GM21529 (cell line): ENCODE measurements at regions not wholly inside any gene's neighbourhood (a gene's known extent, or its start where the extent isn't known, plus 50 kb on each side); places are given as distances from the start of the nearest gene placed in this dataset.

Experiments
- ATAC-seq: cut with Tn5 transposase; IDR thresholded peaks from one replicate; pipeline ENCODE4 v1.9.1; 2021; ENCODE audit not compliant: unreplicated experiment

DNA sequence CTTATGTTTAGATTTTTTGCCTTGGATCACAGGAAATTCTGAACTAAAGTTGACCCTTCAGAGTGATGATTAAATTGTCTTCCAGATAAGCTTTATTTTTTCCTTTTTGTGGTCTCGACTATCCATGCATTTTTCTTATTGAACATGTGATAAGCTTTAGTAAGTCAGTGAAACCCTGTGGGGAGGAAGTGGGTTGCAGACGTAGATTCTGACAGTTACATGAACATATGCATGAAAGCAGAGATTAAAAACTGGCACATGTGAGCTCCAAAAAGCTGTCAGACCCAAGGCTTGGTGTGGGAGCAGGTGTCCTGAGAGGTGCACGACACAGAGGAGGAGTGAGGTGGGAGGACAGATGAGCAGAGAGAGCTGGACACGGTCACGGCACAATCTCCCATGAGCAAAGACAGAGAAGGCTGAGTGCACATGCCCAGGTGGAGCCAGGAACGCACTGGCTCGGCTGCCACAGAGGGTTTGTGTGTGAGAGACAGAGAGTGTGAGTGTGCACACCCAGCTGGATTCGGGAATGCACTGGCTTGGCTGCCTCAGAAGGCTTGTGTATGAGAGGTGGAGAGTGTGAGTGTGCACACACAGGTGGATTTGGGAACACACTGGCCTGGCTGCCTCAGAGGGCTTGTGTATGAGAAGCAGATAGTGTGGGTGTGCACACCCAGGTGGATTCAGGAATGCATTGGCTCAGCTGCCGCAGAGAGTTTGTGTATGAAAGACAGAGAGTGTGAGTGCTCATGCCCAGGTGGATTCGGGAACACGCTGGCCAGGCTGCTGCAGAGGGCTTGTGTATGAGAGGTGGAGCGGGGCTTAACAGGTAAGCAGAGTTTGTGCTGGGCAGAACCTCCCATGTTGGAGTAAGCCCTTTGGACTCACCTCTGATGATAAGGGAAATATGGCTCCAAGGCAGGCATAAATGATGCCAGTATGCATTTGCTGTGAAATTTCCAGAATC, 849.1 kb upstream of the SALL3 start:
- no peak for ATAC-seq

DNA sequence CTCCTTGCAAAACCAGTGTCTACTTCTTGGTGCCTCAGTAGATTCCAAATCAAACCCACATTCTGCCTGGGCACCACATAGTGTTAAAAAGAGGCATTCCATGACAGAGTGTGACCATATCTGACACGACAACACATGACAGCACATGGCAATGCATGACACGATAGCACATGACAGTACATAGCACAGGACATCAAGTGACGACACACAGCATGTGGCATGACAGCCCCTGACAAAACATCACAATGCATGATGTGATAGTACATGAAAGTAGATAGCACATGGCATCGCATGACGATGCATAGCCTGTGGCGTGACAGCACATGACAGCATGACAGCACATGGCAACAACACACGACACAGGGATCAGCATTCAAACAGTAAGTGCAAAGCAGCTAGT, 845.9 kb upstream of the SALL3 start:
- ATAC-seq, result no peak

DNA sequence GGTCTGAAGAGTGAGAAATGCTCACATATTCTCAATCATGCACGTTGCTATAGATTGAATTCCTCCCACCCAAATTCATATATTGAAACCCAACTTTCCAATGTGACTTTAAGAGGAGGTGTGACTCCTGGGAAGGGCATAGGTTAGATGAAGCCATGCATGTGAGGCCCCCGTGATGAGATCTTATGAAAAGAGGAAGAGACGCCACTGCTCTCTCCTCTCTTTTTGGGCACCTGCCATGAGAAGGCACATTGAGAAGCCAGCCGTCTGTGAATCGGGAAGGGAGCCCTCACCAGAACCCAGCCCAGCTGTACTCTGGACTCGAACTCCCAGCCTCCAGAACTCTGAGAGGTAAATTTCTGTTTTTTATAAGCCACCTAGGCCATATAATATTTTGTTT, 842.6 kb upstream of the SALL3 start:
- no peak for ATAC-seq

DNA sequence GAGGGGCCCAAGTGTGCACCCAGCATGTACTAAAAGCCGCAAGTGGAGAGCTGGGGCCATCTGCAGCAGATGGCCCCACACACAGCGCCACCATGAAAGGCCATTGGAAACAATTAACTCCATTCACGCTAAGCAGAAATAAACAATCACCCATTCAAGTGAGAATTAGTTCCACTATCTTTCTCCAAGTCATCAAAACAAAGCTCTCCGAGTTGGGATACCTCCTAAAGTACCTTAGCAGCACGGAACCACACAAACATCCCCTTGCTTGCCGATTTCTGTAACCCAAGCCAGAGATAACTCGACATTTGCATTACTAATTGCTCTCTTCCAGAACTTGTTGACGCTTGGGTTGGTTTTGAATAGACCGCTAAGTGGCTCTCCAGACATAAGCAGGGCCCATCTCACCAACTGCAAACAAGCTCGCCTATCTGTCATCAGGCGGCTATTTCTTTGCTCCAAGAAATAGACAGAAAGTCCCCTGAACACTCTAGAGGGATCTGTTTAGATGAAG, 840.6 kb upstream of the SALL3 start:
- no peak for ATAC-seq

DNA sequence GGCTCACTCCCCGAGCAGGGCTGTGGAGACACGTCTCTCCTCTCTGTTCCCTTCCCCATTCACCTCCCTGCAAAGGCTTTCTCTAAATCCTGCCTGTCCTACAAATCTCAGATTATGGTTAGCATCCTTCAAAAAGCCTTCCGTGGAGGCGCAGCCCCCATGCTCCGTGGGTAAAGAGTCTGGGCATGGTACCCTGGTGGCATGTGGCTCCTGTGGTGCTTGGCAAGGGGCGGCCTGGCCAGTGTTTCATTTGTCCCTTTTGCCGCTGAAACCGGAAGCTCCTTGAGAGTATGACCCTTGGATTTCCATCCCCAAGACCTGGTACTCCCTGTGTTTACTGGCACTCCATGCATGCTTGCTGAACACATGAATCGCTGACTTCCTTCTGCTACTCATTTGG, 839.3 kb upstream of the SALL3 start:
- ATAC-seq, result no peak

DNA sequence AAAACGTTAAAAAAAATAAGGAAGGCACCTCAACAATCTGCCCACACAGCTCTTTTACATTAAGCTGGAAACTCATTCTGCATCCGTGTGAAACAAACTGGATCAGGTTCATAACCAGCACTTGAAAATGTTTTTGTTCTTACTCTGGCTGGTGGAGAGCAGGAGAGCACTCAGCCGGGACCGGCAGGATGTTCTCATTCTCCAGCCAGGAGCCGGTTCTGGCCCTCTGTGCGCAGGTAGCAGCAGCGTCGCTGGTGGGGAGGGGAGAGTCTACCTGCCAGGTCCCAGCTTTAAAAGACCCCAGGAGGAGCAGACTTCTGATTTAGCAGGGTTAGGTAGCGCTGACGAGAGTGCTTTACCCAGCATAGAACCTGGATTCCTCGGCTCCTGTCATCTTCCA, 834.9 kb upstream of the SALL3 start:
- no peak for ATAC-seq

DNA sequence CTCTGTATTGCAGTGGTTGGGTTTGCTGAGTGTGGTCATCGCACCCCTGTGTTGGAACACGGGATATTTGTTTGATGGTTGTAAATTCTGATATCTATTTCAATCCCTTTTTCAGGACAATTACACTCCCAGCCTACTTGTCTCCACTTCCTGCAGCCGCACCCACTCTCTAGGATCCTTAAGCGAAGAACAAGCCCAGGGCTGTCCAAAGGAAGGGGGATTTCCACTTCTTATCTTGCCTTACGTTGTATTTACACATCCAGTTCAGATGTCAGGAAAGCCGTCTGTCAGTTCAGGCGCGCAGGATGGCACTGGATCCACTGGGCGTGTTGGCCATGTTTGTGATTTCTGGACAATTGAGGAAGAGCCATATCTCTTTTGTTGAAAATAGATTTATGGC, 834.5 kb upstream of the SALL3 start:
- no peak for ATAC-seq

DNA sequence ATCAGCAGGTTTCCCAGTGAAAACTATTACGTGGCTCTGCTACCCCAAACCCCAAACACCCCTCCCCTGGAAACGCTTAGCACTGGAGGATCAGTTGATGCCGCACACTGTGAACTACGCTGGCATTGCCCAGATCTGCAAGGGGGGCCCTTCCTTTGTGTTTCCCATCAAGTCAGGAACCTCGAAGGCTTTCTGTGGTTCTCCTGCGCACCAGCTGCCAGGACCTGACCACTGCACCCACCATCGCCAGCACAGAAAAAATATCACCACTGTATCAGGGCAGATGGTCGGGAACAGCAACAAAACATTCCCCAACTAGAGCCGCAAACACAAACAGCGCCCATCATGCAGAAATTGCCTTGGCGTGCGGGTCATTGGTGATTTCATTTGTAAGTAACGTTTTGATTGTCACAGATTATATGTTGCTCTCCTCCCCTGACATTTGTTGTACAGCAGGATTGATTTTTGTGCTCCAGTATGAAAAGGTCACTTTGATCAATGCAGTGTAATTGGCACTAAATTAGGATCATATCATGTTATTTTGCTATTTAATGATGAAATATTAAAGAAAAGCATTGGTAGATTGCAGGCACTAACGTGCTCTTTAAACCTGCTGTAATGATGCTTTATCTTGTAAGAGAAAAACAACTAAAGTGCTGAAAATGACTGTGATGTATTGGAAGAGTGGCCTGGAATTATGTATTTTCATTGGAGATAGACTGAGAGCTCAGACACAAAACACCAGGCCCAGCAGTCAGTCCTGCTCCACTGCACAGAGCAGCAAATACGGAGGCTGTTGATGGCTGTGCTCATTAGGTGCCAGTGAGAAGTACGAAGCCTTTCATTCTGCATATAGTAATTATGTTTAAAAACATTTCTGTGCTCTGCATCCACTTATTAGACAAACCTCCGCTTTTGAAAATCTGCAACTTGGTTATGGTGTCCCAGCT, 833.2 kb upstream of the SALL3 start:
- no peak for ATAC-seq

DNA sequence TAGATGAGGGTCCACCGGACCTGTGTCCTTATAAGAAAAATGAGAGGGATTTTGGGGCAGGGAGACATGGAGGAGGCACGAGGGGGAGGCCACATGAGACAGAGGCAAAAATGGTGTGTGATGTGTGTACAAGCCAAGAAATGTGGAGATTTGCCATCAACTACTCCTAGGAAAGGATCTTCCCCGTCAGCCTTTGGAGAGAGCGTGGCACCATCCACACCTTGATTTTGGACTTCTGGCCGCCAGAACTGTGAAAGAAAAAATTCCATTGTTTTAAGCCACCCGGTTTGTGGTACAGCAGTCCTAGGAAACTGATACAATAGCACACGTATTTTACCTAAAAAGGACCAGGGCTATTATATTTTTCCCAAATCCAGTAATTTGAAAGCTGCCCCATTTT, 829.0 kb upstream of the SALL3 start:
- ATAC-seq, result no peak

DNA sequence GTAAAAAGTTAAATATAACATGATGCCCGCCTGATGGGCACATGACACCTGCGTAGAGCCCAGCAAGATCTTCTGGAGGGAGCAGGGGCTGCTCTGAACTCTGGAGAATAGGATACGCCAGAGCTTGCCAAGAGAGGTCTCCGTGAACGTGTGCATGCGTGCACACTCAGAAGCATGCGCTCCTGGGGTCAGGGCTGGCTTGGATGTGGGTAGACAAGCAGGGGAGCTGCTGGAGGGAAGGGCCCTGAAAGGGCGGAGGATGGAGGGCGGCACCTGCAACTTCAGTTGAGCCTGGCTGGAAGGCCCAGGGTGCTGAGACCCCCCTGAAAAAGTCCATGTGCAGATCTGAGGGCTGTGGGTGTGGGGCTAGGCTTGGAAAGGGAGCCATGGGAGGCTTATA, 828.4 kb upstream of the SALL3 start:
- no peak for ATAC-seq

DNA sequence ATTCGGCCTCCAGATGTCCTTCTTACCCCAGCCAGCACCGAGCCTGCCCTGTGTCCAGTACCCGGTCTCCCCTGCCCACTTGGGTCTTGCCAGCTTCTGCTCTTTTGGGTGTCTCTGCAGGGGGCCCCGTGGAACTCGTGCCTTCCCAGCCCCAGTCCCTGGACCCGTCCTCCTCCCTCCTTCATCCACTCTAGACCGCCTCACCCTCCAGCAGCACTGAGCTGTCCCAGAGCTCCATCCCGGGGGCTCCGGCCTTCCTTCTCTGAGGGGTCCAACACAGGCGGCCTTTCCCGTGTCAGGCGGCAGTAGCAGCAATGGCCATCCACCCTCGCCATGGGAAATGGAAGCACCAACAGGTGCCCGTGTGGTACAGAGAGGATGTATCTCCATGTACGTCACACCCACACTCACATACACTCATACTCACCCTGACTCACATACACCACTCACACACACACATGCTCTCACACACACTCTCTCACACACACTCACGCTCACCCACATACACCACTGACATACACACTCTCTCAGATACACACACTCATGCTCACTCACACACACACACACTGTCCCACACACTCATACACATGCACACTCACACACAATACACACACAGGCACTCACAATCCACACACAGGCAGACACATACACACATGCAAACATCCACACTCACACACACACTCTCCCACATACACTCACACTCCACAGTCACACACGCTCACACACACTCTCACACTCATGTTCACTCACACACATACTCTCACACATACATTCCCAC, 827.5 kb upstream of the SALL3 start:
- ATAC-seq, result no peak

DNA sequence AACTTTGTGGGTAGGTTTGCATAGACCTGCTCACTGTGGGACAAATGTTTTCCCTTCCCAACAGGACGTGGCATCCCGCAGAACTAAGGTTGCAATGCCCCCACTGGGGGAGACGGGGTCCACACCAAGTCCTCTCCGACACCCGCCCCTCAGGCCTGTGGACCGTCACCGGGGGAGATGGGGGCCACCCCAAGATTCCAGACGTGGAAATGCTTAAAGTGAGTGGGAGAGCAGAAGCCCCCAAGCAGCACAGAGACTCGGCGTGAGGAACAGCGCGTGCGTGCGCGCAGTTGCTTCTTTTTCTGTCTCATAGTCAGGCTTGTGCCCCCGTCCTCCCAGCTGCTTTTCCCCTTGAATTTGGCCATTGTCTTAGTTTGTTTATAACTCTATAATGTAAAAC, 826.3 kb upstream of the SALL3 start:
- no peak for ATAC-seq

DNA sequence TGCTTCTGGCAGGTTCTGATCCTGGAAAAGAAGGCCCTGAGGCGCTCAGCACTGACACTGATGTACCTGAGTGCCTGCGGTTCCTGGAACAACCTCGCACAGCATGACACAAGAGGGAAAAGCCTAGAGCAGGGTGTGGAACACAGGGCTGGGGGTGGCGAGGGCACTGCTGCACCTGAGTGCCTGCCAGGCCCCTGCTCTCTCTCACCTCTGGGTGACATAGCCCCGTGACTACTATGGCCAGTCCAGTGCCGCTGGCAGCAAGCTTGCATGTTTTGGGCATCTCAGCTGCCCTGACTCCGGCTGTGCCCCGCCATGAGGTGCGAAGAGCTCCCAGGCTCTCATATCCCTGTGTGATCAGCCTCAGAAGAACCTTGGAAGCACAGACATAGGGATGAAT, 825.2 kb upstream of the SALL3 start:
- ATAC-seq, result no peak

DNA sequence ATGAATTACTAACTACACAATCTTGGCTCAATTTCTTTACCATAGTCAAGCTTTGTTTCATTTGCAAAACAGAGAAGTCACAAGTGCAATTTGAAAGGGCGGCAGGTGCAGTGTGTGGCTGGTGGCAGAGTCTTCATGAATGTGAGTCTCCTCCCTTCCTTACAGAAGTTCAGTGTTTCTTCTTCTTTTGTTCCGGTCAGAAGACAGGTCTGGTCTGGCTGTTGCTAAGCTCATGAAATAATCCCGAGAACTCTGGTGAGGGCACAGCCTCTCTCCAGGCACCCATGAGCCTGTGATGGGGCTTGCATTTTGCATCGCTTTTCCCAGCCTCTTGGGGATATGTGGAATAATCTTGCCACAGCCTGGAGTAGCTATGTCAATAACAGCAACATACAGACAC, 824.8 kb upstream of the SALL3 start:
- no peak for ATAC-seq

DNA sequence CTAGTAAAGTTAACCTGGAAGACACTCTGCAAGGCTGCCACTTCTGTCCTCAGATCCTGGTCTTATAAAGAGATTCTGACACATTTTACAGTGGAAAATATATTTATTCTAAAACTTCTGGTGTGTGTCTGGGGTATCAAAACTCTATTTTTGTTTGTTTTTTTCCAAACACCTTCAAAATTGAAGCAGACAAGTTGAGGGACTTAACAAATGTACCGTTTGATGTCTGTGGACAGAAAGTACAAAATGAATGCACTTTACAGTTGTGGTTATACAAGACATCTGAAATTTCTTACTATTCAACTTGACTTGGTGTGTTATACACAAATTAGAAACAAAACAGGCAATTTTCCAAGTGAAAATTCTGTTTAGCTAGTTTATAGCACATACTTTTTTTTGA, 823.2 kb upstream of the SALL3 start:
- ATAC-seq, result no peak

DNA sequence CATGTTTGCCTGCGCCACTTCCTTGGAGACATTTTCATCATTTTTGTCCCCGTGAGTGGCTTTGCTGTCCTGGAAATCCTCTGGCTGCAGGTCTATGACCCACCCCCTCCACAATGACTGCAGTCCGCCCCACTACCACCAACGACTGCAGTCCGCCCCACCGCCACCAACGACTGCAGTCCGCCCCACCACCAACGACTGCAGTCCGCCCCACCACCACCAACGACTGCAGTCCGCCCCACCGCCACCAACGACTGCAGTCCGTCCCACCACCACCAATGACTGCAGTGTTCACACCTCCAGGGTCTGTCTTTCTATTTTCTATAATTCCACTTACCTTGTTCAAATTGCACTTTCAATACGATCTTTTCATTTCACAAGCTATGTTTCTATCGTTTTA, 820.7 kb upstream of the SALL3 start:
- no peak for ATAC-seq

DNA sequence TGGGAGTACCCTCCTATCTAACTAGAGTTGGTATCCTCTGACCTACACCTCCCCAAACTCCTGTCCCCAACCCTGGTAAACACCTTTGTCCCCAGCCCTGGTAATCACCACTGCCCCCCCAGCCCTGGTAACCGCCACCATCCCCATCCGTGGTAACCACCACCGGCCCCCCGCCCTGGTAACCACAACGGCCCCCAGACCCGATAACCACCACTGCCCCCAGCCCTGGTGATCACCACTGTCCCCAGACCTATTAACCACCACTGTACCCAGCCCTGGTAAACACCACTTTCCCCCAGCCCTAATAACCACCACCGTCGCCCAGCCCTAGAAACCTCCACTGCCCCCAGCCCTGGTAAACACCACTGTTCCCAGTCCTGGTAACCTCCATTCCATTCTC, 820.2 kb upstream of the SALL3 start:
- ATAC-seq, result no peak

DNA sequence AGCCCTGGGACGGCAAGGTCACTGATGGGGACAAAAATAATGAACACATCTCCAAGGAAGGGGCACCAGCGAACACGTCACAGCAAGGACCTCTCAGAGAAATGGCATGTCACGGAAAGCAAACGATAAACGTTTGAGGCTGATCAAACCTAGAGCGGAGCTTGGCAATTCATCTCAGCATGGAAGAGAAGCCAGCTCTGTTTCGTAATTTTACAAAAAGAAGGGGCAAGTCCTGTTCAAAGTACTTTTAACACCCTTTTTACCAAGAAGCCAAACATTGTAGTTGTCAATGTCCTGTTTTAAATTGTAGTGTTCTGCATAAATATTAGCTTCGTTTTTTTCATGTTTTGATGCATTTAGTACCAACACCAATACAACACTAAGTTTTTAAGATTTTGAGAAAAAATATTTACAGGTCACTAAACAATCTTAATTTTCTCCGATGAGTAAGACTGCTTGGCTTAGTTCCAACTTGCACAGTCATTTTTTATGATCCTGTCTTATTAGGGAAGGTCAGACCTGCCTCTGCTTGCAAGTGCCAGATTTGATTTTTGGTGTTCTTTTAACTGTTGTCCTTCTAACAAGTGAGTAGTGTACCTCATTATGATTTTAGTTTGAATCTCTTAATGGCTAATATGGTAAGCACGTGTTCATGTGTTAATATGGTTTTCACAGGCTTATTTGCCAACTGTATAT, 818.5 kb upstream of the SALL3 start:
- no peak for ATAC-seq

DNA sequence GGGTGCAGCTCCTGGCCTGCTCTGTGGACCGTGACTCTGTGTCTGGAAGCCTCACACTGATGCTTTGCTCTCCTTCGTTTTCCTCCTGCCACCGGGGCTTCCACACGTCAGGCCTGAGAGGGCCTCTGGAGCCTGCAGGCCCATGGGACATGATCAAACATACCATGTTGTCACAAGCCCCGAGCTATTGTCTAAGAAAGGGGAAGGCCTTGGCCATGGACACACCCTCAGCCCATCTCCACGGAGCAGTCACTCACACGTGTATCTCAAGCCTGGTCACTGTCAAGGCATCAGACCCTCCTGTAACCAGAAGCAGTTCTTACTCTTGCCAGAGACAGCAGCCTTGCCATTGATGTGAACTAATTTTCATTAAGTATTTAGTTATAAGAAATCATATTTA, 814.1 kb upstream of the SALL3 start:
- no peak for ATAC-seq

DNA sequence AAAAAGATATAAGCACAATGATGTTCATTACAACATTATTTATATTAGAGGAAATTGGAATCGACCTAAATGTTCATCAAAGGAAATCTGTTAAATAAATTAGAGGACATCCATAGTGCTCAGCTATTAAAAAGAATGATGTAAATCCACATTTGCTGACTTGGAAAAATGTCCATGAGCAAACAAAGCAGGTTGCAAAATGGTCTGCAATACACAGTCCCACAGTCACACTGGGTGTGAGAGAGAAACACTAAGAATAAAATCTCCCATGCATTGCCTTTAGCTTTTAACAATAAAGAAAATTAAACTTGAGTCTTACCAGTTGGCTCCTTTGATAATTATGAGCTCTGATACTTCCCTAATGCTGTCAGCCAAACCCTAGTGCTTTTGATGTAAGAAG, 811.1 kb upstream of the SALL3 start:
- no peak for ATAC-seq
